HG03439 (cell line): ENCODE measurements at regions not wholly inside any gene's neighbourhood (a gene's known extent, or its start where the extent isn't known, plus 50 kb on each side); places are given as distances from the start of the nearest gene placed in this dataset.
"Not testable (repeated sequence)": the region's sequence is repeated elsewhere in the genome, so short reads cannot be mapped to it uniquely, and the experiment has no call there.

Experiments used
- ATAC-seq: cut with Tn5 transposase; IDR thresholded peaks from one replicate; pipeline ENCODE4 v1.9.1; 2021; ENCODE audit warnings: mild to moderate bottlenecking, moderate library complexity; ENCODE audit not compliant: unreplicated experiment

DNA sequence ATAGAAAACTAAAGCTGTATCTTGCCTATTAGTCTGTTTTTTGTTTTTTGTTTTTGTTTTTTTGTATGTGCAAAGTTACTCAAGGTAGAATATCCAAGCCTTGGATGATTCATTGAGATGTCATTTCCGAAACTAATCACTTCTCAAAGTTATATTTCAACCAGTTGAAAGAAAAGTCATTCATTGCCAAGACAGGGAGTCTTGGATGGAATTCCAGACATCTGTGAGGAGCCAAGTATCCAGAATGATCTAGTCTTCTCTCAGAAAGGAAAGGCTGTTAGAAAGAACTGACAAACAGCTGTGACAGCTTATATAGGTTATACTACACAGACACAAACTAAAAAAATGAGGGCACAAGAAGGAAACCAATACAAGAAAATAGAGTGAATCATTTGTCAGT, 141.1 kb upstream of the NDST3 start:
- ATAC-seq: no peak

DNA sequence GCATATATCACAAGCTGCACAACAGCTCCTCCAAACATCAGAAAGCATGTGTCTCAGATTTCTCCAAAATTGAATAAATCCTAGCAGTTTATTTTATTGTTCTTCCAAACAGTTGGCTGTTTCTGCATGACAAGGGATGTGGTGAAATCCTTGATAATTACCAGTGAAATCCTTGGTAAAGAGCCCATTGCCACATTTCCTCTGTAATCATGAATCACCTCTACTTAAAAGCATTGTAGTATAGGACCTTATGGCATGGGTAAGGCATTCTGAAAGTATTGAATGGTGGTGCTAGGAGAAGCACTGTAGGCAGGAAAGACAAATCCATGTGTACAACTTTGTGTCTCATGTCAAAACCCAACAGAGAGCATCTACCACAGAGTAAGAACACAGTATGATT, 135.8 kb upstream of the NDST3 start:
- ATAC-seq: no peak

DNA sequence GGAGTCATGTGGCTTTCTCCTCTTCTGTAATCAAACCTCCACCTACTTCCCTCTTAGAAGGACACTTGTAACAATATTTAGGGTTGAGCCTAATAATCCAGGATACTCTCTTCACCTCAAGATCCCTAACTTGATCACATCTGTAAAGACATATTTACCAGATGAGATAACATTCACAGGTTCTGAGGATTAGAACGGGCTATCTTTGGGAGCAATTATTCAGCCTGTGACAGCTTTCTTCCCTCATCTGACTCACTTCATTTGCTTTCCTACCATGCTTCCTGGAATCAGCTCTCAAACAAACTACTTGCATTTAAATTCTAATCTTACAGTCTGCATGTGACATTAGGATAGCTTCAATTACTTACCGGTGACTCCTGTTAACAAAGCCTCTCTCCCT, 133.5 kb upstream of the NDST3 start:
- ATAC-seq: no peak

DNA sequence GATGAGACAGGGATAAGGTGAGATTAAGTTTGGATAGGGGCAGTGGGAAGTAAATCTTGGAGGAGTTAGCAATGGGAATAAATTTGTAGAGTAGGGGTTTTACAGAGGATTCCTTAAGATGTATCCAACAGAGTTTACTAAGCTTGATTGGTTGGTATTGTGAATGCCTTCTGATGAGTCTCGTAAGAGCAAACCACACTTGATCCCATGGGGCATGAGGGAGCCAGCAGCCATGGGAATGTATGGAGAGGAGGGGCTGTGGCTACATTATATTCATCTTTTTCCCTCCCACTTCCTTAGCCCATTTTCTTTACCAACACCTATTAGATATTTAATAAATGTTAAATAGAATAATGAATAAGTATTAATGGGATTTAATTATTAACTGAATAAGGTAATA, 126.6 kb upstream of the NDST3 start:
- no peak for ATAC-seq

DNA sequence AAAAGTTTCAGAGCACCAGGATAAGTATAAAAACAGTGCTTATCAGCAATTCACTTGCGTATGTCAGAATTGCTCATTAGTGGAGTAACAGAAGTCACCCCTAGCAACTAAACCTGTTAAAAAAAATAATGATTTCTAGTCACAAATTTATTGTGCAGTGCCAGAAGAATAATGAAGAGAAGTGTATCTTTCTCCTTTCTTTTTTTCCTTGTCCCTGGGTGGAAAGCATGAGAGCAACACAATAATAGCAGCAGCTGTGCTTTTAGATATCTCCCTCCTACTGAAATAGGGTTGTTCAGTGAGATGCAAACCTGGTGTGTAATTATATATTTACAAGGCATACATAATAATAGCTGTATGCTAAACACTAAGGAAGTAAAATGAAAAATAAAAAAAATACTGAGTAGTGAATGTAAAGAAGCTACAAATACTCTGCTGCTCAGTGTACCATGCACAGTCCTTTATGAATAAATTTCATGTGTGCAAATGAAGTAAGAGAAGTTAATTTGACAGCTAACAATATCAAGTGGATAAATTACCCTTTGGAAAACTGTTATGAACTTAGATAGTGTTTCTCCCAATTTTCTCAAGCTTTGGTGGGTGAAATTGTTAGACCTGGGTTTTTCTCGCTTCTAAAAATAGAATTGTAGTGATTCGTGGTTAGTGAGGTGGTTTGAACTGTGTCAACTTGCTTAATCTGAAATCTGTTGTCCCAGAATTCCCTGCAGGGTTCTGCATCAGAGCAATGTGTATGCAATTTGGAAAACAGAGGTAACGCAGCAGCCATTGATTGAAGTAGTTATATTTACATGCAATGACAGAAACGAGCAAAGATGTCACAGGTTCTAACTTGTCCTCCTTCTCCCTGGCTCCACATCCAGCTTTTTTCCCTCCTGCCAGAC, 125.7 kb upstream of the NDST3 start:
- ATAC-seq: no peak

DNA sequence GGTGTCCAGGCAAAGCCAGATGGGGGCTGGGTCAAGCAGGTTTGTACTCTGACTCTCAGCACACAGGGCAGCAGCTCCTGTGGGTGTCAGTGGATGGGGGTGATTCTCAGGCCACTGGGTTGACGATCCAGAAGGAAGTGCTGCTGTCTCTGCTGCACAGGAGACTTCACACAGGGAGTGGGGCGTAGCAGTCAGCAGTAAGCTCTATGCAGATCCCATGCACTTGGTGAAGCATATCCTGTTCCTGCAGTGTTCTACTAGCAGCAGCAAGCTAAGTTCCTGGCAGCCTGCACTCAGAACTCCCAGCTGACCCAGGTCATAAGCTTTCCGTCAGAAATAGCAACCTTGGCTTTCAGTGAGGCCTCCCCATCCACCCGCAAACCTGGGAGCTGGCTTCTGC, 117.6 kb upstream of the NDST3 start:
- no peak for ATAC-seq

DNA sequence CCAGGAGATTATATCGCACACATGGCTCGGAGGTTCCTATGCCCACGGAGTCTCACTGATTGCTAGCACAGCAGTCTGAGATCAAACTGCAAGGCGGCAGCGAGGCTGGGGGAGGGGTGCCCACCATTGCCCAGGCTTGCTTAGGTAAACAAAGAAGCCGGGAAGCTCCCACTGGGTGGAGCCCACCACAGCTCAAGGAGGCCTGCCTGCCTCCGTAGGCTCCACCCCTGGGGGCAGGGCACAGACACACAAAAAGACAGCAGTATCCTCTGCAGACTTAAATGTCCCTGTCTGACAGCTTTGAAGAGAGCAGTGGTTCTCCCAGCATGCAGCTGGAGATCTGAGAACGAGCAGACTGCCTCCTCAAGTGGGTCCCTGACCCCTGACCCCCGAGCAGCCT, 112.0 kb upstream of the NDST3 start:
- not testable (repeated sequence) for ATAC-seq

DNA sequence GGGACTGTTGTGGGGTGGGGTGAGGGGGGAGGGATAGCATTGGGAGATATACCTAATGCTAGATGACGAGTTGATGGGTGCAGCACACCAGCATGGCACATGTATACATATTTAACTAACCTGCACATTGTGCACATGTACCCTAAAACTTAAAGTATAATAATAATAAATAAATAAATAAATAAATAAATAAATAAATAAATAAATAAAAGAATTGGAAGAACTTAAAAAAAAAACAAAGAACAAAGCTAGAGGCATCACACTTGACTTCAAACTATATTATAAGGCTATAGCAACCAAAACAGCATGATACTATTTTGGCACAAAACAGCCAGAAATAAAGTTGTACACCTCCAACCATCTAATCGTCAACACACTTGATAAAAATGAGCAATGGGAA, 106.5 kb upstream of the NDST3 start:
- ATAC-seq: not testable (repeated sequence)

DNA sequence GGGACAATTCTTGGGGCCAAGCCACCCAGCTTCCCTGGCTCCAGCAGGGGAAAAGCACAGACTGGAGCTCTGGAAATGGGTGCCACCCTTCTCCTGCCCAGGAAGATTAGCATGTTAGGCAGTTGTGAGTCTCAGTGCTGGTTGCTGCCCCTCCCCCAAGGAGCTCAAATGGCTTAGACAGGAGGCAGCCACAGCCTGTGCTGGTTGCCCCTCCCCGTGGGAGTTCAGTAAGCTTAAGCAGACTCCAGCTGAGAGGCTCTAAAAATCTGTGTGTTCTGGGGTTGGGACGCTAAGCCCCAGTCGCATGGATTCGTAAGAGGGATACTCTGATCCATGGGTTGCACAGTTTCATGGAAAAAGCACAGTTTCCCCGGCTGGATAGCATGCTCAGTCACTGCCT, 92.7 kb upstream of the NDST3 start:
- no peak for ATAC-seq

DNA sequence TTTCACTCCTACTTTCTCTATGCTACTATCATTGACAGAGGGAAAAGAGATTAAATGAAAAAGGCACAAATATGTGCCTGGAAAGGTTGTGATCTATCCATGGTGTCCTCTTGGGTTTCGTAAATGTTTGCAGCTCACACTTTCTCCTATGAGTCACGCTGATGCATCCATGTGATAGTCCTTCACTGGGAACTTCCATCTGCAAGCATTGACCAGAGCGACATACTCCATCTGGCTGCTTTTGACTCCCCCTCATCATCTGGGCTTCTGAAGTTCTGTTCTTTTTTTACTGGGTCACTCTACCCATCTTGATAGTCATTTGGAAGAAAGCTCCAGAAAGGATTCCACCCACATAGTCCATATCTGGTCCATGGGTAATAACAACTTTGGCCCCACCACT, 84.7 kb upstream of the NDST3 start:
- ATAC-seq: no peak

DNA sequence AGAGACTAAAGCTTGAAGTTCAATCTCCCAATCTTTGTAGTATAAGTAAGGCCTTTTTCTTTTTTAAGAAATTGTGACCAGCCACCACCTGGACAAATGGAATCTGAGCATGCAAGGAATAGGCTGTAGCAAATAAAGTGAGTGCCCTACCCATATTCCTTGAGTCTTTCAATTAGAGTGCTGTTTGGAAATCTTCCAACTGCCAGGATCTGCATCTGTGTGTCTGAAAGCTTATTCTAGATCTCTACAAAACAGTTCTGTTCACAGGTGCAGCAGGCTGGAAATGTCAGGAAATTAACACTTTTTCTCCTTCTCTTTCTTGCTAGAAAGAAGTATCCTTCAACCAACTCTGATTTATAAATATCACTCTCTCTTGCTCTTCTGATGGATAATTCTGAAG, 76.7 kb upstream of the NDST3 start:
- no peak for ATAC-seq

DNA sequence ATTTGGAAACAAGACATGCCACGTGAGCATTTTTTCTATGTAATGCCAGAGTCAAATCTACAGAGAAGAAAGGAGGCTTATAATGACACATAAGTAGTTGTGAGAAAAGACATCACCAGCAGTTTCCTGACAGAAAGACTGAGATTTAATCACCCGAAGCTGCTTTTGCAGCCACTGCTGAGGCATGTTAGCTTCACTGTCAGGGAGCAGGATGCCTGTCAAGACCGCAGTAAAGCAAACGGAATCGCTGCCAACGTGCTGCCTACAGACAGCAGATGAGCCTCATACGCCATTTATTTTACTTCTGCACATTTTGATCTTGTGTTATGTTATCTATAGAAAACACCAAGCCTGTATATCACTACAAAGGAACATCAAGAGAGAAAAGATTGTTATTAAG, 68.7 kb upstream of the NDST3 start:
- ATAC-seq: no peak

DNA sequence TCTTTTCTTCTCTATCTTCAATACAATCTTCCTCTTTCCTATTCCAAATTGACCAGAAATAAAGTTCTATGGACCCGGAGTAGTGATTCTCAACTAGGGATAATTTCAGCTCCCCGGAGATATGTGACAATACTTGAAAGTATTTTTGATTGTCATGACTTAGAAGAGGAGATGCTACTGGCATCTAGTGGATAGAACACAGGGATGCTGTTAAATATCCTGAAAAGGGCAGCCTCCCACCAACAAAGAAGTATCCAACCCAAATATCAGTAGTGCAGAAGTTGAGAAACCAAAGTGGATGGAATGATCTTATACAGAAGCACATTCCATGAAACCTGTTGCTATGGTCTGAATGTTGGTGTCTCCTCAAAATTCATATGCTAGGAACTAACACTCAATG, 65.7 kb upstream of the NDST3 start:
- no peak for ATAC-seq

DNA sequence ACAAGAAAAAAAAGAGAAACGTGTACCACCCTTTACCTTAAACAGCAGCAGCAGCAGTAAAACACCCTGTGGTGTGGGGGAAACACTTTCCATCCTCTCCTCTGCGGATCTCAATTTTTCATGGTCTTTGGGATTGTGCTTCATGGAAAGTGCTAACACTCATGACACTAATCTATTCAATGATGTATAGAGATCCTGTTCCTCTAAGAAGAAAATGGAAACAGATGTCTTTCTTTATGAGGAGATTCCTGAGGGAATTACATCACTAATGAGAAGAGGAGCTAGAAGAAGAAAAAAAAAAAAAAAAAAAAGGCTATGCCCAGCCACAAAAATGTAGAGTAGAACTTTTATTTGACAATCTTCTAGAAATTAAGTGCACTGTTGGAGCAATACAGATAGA, 62.9 kb upstream of the NDST3 start:
- ATAC-seq: no peak

DNA sequence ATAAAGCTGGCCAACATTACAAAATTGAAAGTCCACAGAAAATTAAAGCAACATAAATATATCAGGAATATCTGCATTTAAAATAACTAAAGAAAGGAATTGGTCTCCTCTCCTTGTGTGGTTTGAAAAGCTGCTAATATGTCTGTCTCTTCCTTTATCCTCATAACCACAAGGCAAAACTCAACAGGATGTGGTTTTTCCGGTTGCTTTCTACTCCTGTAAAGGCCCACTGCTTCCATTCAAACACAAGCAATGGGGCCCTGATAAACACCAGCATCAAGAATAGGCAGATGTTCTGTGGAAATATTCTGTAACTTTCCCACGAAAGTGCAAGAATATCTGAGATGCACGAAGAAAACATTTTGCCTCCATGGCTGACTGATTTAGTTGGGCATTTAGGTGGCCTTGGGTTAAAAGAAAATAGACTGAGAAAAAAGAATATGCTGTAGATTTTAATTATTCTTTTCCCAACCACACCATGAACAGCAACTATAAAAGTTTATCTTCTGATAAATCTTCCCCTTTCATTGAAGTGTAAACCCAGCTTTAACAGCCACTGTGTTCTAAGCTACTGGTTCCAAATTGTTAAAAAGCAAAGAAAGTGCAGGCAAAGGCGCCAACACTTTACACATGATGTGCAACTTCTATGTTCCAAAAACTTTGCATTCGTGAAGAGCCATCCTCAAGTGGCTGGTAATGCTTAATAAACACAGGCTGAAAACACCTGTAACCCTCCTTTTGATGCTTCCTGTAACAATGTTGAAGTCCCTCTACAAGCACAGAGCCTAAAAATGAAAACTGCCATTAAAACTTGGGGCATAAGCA, 50.5 kb upstream of the NDST3 start:
- no peak for ATAC-seq

DNA sequence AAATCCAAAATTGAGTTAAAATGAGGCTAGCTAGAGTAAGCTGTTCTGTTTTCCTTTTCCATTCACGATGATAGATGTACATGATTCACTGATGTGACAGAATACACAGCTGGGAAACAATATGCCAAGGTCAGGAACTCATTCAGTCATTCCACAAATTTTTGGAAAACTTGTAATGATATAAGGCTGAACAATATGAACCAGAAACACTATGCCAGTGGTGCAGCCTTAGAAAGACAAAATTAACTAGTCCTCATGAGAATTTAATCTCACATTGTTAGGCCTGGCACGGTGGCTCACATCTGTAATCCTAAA, 50.0 kb upstream of the NDST3 start:
- ATAC-seq: no peak
